ENCODE measurements at regions not wholly inside any gene's neighbourhood (a gene's known extent, or its start where the extent isn't known, plus 50 kb on each side); places are given as distances from the start of the nearest gene placed in this dataset.
"Not testable (repeated sequence)": the region's sequence is repeated elsewhere in the genome, so short reads cannot be mapped to it uniquely, and the experiment has no call there.

DNA sequence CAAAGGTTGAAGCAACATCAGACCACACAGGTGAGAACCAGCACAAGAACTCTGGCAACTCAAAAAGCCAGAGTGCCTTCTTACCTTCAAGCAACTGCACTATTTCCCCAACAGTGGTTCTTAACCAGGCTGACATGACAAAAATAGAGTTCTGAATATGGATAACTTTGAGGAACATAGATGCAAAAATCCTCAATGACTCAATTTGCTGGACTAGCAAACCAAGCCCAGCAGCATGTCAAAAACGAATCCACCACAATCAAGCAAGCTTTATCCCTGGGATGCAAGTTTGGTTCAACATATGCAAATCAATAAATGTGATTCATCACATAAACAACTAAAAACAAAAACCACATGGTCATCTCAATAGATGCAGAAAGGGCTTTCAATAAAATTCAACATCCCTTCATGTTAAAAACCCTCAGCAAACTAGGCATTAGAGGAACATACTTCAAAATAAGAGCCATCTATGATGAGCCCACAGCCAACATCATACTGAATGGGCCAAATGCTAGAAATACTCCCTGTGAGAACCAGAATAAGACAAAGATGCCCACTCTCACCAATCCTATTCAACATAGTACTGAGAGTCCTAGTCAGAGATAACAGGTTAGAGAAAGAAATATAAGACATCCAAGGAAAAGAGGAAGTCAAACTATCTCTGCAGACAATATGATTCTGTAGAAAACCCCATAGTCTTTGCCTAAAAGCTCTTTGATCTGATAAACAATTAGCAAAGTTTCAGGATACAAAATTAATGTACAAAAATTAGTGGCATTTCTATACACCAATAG, 110.5 kb upstream of the NBPF19 start:
- DNase-seq, result not testable (repeated sequence)

- DNase-seq, result not testable (repeated sequence)
Observed at GRCh38 chr1:149366402-149366801, 108.4 kb upstream of the NBPF19 start.

DNA sequence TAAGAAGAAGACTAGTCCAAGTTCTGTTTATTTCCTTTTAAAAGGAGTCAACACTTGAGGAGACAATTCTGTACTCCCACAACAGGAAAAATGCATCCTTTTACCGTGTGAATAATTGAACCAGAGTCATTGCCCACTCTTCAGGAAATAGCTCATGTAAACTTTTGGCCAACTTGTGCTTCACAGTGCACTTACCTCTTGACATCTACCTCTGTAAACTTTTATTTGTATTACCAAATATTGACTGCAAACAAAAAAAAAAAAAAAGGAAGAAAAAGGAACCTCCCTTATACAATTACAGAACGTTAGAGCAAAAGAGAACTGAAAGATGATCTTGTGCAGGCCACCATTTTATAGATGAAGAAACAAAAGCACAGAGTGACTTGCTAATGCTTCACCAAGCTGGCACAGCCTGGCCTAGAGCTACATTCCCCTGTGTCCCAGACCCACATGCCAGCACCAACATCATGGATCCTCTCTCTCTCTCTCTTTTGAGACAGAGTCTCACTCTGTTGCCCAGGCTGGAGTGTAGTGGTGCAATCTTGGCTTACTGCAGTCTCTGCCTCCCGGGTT, 107.3 kb upstream of the NBPF19 start:
- not testable (repeated sequence) for DNase-seq

DNA sequence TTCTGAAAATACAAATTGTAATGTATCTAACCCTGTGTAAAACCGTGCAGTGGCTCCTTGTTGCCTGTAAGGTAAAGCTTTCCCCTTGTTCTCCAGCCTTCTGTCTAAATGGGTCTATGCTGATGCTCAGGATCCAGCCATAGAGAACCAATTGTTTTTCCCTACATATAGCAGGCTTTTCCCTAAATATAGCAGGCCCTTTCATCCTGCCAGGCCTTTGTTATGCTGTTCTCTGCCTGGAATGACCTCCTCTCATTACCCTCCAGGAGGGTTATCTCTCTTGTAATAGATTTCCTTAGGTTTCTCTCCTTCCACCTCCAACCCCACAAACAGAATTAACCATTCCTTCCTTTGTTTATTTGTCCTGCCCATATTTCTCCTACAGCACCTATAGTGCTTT, 106.5 kb upstream of the NBPF19 start:
- DNase-seq, result not testable (repeated sequence)

DNA sequence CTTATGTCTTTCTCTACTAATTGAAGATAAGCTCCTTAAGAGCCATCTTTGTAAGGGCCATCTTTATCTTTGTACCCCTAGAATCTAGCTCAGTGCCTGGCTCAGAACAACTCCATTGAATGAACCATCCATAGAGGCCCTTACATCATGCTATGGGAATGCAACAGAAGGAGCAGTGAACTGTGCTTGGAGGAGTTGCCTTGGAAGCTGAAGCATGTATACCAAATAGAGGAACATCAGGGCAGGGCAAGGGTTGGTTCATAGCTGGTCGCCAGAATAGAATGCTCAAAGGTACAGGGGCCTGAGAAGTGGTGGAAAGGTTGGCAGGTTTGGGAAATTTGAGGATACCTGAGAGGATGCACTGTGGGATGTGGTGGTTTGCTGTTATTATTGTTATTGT, 105.8 kb upstream of the NBPF19 start:
- not testable (repeated sequence) for DNase-seq

GRCh38 chr1:149371955-149372354, 102.9 kb upstream of the NBPF19 start:
- not testable (repeated sequence) for DNase-seq

DNA sequence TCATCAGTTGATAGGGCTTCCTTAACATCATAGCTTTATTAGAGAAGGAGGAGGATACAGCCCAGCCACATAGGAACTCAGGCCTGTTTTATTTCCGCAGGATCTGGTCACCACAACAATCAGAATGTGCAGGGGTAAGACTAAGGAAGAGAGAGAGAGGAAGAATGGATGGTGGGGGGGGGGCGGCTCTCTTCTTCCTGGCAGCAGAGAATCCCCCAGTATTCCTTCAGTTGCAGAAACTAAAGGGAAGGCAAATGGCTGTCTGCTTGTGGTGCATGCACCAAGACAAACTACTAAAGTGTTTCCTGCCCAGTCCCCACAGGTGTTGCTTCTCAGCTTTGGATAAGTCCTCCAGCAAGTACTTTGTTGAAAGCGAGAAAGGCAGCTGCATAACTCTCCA, 96.4 kb upstream of the NBPF19 start:
- DNase-seq, result not testable (repeated sequence)

GRCh38 chr1:149390173-149390926, 84.5 kb upstream of the NBPF19 start:
- peak; percentile 64 for DNase-seq

DNA sequence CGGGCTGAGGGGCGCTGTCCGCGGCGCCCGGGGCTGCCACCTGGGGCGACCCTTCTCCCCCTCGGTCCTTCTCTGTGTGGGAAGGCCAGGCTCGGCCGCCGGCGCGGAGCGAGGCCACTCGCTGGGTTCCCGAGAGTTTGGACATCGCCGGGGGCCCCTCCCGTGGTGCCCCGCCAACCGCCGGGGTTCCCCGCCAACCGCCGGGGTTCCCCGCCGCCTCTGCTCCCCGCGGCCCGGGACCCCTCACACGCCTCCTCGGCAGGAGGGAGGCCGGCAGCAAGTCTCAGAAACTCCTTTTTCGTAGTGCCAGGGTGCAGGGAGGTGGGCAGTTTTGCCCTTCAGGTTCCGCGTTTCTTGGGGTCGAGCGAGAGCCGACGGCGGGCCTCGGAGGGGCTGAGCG, 83.9 kb upstream of the NBPF19 start:
- DNase-seq, result not testable (repeated sequence)

DNA sequence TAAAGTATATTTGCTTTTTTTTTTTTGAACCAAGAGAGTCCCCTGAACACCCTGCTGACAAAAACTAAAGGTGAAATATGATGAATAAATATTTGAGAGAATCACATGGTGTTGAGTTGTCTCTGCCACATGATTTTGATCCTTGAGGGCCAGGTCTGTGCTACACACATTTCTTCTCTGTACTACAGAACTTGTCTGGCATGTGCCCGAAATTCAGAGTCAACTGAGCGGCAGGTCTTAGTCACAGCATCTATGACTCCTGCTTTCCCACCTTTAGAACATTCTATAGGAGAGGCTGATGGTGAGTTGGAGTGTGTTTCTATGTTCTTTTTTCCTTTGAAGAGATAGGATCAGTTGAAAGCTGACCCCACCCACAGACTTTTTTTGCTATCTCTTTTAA, 79.0 kb upstream of the NBPF19 start:
- DNase-seq, result not testable (repeated sequence)

DNA sequence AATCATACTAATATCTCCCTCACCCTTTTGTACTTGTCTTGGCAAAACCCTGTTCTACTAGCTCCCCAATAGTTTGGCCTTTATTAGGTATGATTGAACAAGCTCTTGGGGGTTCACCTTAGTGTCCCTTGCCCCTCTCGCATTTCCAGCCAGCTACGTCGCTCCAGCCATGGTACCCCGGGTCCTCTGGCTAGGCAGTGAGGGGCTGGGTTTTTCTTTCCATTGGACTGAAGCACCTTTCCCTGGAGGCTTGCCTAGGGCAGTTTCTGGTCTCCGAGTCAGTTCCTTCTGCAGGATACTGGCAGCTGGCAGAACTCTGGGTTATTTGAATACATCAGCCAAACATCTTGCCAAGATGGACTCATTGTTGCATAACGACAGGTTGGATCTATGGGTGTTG, 76.3 kb upstream of the NBPF19 start:
- DNase-seq, result not testable (repeated sequence)

- DNase-seq, result not testable (repeated sequence)
Observed at GRCh38 chr1:149408404-149408803, 66.4 kb upstream of the NBPF19 start.

DNA sequence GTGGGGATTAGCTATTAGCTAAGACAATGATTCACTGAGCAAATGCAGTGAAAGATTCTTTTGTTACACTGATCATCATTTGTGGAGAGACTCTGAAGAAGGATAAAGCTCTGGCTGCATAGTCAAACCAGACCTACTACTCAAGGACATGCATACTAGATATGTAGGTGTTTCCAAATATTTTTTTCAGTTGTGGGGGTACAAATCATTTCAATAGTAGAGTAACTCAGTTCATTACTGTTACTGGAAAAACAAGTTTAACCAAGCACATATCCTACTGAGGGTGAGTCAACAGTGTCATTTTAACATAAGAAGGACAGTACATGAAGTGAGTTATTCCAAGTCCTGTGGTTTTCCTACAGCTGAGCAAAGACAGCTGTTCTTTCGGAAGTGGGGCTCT, 59.5 kb upstream of the NBPF19 start:
- not testable (repeated sequence) for DNase-seq

GRCh38 chr1:149418782-149419181, 56.1 kb upstream of the NBPF19 start:
- DNase-seq, result not testable (repeated sequence)

DNA sequence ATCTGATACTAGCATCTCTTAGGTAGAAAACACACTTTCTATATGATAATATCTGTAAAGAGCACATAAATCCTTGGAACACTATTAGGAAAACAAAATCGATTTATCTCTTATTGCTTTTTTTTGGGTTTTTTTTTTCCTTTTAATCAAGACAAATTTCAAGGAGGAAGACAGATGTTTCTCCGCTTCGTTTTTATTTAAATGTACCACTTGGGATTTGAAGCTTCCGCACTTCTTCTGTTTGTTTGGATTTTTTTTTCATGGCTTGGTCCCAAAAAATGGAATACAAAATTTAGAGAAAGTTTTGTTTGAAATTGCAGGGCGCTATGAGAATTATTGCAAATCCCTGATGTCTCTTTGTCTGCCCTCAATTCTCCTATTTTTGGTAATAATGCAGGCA, 51.7 kb upstream of the NBPF19 start:
- DNase-seq, result not testable (repeated sequence)

Data from CD4-positive, alpha-beta T cell treated with Interleukin-12 subunit alpha and Interleukin-12 subunit beta, for 1 hour (primary cell).